Gastrocnemius medialis (tissue), 4 donors: ENCODE measurements at regions not wholly inside any gene's neighbourhood (a gene's known extent, or its start where the extent isn't known, plus 50 kb on each side); places are given as distances from the start of the nearest gene placed in this dataset.

Source experiments
- POLR2A ChIP-seq, 2 donors: fragments of 450-650 bp; IDR thresholded peaks; one replicate each; pipeline ENCODE4 v1.6.1; 2017; ENCODE audit warnings: antibody characterized with exemption in 2 of 2, mild to moderate bottlenecking in 2 of 2, moderate library complexity in 2 of 2
- TF ChIP-seq, protein P1 (sequence below), 5 experiments: fragments of 450-650 bp in 3 of 5; fragments of 200-600 bp in 2 of 5; sonication (generic) in 2 of 5; IDR thresholded peaks in 4 of 5; conservative IDR thresholded peaks in 1 of 5; 1 replicate in 4 of 5; 2 replicates in 1 of 5; pipeline ENCODE4 v1.5.1; 2016 to 2019; ENCODE audit warnings: antibody characterized with exemption in 5 of 5, mild to moderate bottlenecking in 3 of 5, moderate library complexity in 3 of 5

- TF ChIP-seq, protein P1, sequence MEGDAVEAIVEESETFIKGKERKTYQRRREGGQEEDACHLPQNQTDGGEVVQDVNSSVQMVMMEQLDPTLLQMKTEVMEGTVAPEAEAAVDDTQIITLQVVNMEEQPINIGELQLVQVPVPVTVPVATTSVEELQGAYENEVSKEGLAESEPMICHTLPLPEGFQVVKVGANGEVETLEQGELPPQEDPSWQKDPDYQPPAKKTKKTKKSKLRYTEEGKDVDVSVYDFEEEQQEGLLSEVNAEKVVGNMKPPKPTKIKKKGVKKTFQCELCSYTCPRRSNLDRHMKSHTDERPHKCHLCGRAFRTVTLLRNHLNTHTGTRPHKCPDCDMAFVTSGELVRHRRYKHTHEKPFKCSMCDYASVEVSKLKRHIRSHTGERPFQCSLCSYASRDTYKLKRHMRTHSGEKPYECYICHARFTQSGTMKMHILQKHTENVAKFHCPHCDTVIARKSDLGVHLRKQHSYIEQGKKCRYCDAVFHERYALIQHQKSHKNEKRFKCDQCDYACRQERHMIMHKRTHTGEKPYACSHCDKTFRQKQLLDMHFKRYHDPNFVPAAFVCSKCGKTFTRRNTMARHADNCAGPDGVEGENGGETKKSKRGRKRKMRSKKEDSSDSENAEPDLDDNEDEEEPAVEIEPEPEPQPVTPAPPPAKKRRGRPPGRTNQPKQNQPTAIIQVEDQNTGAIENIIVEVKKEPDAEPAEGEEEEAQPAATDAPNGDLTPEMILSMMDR (IDR thresholded peaks at IDR 0.05 in 4 of 5, conservative IDR thresholded peaks at IDR 0.05 in 1 of 5): no peak
- no peak for TF ChIP-seq POLR2A (IDR thresholded peaks at IDR 0.05)
Observed at GRCh38 chr3:56994391-56994790, 66.1 kb upstream of the SPATA12 start.
